ENCODE measurements at regions not wholly inside any gene's neighbourhood (a gene's known extent, or its start where the extent isn't known, plus 50 kb on each side); places are given as distances from the start of the nearest gene placed in this dataset.

GRCh38 chr6:40968620-40969164 lies 70.3 kb downstream of the UNC5CL start:
- no peak for TF ChIP-seq CTCF (conservative IDR thresholded peaks at IDR 0.05)
- TF ChIP-seq EZH2 (IDR thresholded peaks at IDR 0.05; ENCODE audit: low read depth): no peak

Data from PC-9 (cell line).